Endothelial cell (in vitro differentiated cells): ENCODE measurements at regions not wholly inside any gene's neighbourhood (a gene's known extent, or its start where the extent isn't known, plus 50 kb on each side); places are given as distances from the start of the nearest gene placed in this dataset.

Experiments used
- DNase-seq: peaks from one replicate; pipeline ENCODE4 v3.0.0; 2021; ENCODE audit warnings: low spot score
- H3K27ac Mint-ChIP-seq: one replicate; pipeline ENCODE4 v1.8.0; 2021; ENCODE audit warnings: mixed read lengths, inconsistent platforms; ENCODE audit not compliant: unreplicated experiment
- H3K27me3 Mint-ChIP-seq: one replicate; pipeline ENCODE4 v1.8.0; 2021; ENCODE audit warnings: mild to moderate bottlenecking, moderate library complexity, mixed read lengths, inconsistent platforms; ENCODE audit not compliant: unreplicated experiment
- H3K36me3 Mint-ChIP-seq: one replicate; pipeline ENCODE4 v1.8.0; 2021; ENCODE audit warnings: mild to moderate bottlenecking, low read depth, mixed read lengths, inconsistent platforms; ENCODE audit not compliant: unreplicated experiment
- H3K4me1 Mint-ChIP-seq: one replicate; pipeline ENCODE4 v1.8.0; 2021; ENCODE audit warnings: mild to moderate bottlenecking, mixed read lengths, inconsistent platforms; ENCODE audit not compliant: unreplicated experiment
- H3K4me3 Mint-ChIP-seq: one replicate; pipeline ENCODE4 v1.8.0; 2021; ENCODE audit warnings: mild to moderate bottlenecking, mixed read lengths, inconsistent platforms; ENCODE audit not compliant: unreplicated experiment
- H3K9me3 Mint-ChIP-seq: one replicate; pipeline ENCODE4 v1.8.0; 2021; ENCODE audit warnings: mixed read lengths, inconsistent platforms; ENCODE audit not compliant: unreplicated experiment
- TF ChIP-seq, protein P1 (sequence below): fragments of 200-600 bp; sonication (generic); IDR thresholded peaks from one replicate; pipeline ENCODE4 v1.5.0; 2021; ENCODE audit warnings: antibody characterized with exemption; ENCODE audit not compliant: unreplicated experiment

DNA sequence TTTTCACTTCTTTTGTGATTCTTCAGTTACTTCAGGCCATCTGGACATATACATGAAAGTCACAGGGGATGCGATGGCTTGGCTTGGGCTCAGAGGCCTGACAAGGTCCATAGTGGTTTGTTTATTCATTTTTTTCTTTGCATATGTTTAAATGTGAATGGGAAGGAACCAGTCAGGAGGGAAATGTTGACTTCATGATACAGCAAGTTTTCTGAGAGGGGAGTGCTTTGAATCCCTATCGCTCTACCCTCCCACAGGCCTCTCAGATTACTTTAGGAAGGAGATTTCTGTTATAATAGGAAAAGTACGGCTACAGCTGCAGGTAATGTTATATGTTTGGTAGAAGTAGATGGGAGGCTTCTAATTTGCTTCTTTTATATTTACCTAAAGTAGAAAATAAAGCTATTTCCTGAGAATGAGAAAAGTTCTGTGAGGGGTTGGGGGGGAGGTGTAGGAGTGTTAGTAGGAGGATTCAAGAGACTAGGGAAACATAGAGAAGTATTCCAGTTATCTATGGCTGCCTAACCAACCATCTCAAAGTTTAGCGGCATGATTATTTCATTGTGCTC, 322.9 kb downstream of the RAPGEF2 start:
- Mint-ChIP-seq H3K9me3 (no peaks in the 10 kb centered on the region), H3K4me3 (no peak overlapping the region), H3K27me3 (peaks cover 2% of the 10 kb centered on the region), H3K27ac (no peak overlapping the region), H3K36me3 (no peaks in the 10 kb centered on the region), H3K4me1 (peaks cover 11% of the 10 kb centered on the region)
- no peak for DNase-seq
- TF ChIP-seq, protein P1, sequence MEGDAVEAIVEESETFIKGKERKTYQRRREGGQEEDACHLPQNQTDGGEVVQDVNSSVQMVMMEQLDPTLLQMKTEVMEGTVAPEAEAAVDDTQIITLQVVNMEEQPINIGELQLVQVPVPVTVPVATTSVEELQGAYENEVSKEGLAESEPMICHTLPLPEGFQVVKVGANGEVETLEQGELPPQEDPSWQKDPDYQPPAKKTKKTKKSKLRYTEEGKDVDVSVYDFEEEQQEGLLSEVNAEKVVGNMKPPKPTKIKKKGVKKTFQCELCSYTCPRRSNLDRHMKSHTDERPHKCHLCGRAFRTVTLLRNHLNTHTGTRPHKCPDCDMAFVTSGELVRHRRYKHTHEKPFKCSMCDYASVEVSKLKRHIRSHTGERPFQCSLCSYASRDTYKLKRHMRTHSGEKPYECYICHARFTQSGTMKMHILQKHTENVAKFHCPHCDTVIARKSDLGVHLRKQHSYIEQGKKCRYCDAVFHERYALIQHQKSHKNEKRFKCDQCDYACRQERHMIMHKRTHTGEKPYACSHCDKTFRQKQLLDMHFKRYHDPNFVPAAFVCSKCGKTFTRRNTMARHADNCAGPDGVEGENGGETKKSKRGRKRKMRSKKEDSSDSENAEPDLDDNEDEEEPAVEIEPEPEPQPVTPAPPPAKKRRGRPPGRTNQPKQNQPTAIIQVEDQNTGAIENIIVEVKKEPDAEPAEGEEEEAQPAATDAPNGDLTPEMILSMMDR, result no peak

DNA sequence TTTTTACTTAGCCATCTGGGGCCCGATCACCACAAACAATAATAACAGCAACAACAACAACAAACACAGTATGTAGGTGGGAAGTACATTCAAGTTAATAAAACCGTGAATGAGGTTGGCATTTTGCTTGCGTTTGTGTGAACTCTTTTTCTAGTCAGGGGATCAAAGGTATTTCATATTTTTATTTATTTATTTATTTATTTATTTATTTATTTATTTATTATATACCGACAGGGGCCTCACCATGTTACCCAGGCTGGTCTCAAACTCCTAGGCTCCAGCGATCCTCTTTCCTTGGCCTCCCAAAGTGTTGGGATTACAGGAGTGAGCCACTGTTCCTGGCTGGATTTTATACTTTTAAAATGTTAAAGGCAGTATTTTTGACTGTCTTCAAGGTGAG, 325.4 kb downstream of the RAPGEF2 start:
- H3K4me1 Mint-ChIP-seq, result peaks cover 14% of the 10 kb centered on the region
- peaks cover 4% of the 10 kb centered on the region for H3K27me3 Mint-ChIP-seq
- H3K9me3 Mint-ChIP-seq, result no peaks in the 10 kb centered on the region
- H3K27ac Mint-ChIP-seq, result no peak overlapping the region
- TF ChIP-seq, protein P1, result no peak
- DNase-seq, result no peak
- H3K4me3 Mint-ChIP-seq, result no peak overlapping the region
- peaks cover 5% of the 10 kb centered on the region for H3K36me3 Mint-ChIP-seq

DNA sequence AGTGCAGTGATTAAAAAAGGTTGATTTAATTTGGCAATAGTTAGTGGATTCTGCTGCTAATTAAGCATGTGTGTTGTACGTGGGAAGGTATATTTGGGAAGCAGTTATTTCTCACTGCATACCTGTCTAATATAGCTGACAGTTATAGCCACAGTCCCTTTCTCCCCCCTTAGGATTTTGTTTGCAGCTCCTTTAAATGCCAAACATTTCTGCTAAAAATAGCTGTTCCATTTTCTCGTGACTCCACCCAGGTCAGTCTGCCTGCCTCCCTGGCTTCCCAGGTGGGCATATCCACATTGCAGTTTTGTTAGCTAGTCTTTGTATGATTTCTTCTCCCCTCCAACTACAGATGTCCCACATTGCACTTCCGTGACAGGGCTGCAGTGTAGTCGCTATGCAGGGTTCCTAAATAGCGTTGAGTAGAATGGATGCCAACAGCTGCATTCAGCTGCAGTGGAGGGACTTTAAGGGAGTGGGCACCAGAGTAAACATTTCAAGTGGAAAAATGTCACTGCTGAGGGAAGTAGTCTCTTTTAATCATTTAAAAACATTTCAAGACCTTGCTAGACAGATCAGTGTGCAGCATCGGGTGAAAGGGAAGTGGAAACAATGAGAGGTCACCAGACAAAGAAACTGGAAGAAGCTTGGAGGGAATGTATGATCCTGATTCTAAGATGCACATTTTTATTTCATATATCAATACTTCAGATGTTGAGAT, 326.3 kb downstream of the RAPGEF2 start:
- Mint-ChIP-seq H3K4me1 (peaks cover 14% of the 10 kb centered on the region), H3K36me3 (peaks cover 5% of the 10 kb centered on the region), H3K27me3 (peaks cover 4% of the 10 kb centered on the region), H3K4me3 (no peak overlapping the region), H3K27ac (no peak overlapping the region), H3K9me3 (no peaks in the 10 kb centered on the region)
- TF ChIP-seq, protein P1, result no peak
- no peak for DNase-seq

DNA sequence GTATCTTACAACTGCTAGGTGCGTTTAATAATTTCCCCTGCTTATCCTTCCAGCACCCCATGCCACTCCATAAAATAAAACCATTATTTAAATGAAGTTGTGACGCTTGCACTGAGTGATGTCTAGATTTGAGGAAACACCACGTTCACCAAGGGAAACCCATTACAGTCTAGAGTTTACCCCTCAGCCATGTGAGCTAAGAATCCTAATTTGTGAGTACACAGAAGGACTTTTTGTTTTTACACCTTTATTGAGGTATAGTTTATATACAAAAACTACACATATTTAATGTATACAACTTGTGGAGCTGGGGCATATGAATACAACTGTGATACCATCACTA, 326.8 kb downstream of the RAPGEF2 start:
- DNase-seq, result no peak
- Mint-ChIP-seq H3K4me1 (peaks cover 16% of the 10 kb centered on the region), H3K27ac (no peak overlapping the region), H3K9me3 (no peaks in the 10 kb centered on the region), H3K27me3 (peaks cover 4% of the 10 kb centered on the region), H3K36me3 (peaks cover 5% of the 10 kb centered on the region), H3K4me3 (no peak overlapping the region)
- TF ChIP-seq, protein P1, result no peak

DNA sequence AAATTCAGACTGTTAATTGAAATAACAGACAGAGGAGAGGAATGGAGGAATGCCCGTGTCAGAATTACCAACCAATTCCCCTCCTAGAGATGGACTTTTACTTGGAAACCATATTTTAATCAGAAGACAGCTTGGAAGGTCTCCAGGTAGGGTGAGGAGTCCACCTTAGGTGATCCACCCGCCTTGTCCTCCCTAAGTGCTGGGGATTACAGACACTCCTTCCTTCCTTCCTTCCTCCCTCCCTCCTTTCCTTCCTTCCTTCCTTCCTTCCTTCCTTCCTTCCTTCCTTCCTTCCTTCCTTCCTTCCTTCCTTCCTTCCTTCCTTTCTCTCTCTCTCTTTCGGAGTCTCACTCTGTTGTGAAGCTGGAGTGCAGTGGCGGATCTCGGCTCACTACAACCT, 328.0 kb downstream of the RAPGEF2 start:
- TF ChIP-seq, protein P1, result no peak
- peaks cover 4% of the 10 kb centered on the region for H3K27me3 Mint-ChIP-seq
- H3K4me3 Mint-ChIP-seq, result no peak overlapping the region
- no peak overlapping the region for H3K27ac Mint-ChIP-seq
- peaks cover 5% of the 10 kb centered on the region for H3K36me3 Mint-ChIP-seq
- DNase-seq, result no peak
- H3K9me3 Mint-ChIP-seq, result no peaks in the 10 kb centered on the region
- H3K4me1 Mint-ChIP-seq, result peaks cover 18% of the 10 kb centered on the region
